NOMO-1 treated with DMSO at 0.1 percent for 48 hours (cell line): ENCODE measurements at regions not wholly inside any gene's neighbourhood (a gene's known extent, or its start where the extent isn't known, plus 50 kb on each side); places are given as distances from the start of the nearest gene placed in this dataset.
A peak's percentile ranks its signal among the peaks of the same experiment; 100 is the strongest.
"Not testable (repeated sequence)": the region's sequence is repeated elsewhere in the genome, so short reads cannot be mapped to it uniquely, and the experiment has no call there.

Experiments
- DNase-seq: peaks from one replicate; lab custom pipeline; 2025; ENCODE audit not compliant: unreplicated experiment; lab: John Stamatoyannopoulos, UW

DNA sequence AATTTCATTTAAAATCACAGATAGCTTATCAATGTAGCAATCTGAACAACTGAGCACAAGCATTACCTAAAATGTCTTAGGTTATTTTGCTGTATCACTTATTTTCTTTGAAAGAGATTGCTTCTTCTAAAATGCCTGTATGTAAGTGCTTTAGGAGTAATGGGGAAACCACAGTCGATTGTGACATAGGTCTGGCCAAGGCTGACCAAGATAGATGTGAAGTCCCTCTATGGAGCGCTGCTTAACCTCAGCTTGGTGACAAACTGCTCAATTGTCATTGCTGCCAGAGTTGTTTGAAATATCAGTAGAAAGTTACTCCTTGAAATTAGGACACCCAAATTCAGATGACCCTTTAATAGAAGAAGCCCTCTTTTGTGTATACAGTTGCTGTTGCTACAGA lies 401.9 kb upstream of the NDST4 start:
- DNase-seq: peak; percentile 95

DNA sequence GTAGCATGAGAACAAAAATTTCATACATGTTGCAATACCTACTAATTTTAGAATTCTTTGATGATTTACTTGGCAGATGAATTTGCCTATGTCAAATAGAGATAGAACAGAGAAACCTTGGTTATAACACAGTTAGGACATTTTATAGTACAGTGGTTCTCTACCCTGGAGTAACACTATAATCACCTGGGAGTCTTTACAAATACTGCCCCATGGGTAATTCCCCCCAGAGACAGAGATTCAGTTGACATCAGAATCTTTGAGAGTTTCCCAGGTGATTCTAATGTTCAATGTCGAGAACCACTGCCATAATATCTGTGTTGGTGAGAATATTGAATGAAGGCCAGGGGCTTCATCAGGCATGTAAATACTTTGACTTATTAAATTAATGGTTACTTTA lies 401.3 kb upstream of the NDST4 start:
- peak; percentile 5 for DNase-seq

DNA sequence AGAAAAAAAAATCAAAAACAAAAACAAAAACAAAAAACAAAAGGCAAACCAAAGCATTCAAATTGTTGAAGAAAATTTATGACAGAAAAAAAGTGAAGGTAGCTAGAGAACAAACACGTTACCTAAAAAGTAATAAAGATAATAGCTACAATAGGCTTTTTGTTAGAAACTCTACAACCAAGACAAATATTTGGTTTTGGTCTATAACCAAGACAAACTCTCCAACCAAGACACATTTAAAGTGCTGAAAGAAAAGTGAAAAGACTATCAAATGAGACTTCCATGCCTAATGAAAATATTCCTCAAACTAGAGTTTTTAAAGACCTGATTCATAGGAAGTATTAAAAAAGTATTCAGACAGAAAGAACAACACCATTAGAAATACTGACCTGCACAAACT lies 391.9 kb upstream of the NDST4 start:
- no peak for DNase-seq

DNA sequence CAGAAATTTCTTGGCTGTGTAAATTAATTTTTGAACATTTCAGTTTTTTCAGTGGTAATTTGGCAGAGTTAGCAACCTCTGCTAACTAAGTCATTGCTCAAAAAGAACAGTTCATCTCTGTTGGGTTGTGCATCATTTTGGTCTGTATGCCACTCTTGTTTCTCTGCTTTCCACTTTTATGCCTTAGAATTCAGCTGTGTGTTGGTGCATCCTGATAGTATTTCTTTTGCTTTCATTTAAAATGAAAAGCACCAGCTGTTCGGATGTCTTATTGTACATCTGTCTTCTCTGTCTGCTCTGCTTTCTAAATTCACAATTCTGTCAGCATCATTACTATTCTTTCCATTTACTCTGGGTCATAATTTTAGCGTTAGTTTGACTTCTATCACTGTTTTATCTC lies 388.2 kb upstream of the NDST4 start:
- no peak for DNase-seq

DNA sequence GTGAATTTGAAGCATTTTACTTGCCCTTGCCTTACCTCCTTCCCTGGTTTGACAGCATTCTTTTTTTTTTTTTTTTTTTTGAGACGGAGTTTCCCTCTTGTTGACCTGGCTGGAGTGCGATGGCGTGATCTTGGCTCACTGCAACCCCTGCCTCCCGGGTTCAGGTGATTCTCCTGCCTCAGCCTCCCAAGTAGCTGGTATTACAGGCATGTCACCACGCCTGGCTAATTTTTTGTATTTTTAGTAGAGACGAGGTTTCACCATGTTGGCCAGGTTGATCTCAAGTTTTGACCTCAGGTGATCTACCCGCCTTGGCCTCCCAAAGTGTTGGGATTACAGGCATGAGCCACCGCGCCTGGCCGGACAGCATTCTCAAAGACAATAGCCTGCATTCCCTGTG lies 380.4 kb upstream of the NDST4 start:
- DNase-seq: not testable (repeated sequence)

DNA sequence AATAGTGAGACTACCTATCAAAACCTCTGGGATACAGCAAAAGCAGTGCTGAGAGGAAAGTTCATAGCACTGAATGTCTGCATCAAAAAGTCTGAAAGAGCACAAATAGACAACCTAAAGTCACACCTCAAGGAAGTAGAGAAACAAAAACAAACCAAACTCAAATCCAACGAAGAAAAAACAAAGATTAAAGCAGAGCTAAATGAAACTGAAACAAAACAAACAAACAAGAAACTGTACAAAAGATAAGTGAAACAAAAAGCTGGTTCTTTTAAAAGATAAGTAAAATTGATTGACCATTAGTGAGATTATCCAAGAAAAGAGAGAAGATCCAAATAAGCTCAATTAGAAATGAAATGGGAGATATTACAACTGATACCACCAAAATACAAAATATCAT lies 378.3 kb upstream of the NDST4 start:
- DNase-seq: no peak

DNA sequence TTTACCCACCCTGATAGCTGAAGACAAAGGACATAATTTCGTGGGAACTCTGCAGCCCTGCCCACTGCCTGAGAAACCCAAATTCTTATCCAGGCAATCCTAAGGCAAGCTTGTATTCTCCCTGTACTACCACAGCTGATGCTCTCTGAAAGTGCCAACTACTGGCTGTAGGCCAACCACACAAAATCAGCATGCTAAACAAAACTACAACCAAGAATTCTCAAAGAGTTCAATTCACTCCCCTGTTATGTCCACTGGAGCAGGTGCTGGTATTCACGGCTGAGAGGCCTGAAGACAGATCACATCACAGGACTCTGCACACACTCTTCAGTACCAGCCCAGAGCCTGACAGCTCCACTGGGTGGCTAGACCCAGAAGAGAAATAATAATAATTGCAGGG lies 375.9 kb upstream of the NDST4 start:
- no peak for DNase-seq

DNA sequence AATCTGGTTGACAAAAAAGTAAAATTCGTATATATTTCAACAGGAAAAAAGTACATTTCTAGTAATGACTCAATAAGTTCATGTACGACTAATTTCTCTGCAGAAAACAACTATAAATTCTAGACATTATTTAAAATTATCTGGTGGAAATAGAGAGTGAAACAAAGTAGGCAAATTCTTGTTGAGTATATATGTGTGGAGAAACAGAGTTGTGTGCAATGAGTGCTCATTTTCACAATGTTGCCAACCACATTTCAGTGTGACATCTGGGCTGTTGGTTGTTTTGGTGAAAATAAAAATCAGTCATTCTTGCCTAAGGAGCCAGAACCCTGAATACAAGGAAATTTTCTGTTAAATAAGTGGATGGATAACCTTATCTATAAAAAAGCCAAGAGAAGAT lies 372.0 kb upstream of the NDST4 start:
- no peak for DNase-seq

DNA sequence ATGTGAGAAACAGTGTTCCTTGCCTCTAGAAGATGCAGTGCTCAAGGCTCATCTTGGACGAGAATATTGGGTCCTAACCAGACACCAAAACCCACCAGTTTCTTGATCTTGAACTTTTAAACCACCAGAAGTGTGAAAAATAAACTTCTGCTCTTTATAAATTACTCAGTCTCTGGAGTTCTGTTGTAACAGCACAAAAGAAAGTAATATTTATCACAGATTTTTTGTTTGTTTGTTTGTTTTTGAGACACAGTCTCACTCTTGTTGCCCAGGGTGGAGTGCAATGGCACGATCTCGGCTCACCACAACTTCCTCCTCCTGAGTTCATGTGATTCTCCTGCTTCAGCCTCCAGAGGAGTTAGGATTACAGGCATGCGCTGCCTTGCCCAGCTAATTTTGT lies 371.1 kb upstream of the NDST4 start:
- DNase-seq: no peak

DNA sequence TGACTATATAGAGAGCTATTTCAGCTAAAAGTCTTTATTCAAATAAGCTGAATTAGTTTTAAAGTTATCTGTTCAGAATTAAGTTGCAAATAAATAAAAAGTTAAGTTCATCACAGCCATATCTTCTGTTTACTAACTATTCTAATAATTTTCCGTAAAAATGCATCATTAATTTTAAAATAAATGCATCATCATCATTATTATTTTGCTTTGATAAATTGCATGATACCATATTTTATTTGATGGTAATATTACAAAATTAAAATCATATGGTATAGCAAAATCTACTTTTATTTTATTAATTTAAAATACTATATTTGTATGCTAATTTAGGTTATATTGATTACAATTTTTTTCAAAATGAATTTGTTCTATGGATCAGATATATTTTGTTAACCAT lies 357.3 kb upstream of the NDST4 start:
- DNase-seq: no peak

DNA sequence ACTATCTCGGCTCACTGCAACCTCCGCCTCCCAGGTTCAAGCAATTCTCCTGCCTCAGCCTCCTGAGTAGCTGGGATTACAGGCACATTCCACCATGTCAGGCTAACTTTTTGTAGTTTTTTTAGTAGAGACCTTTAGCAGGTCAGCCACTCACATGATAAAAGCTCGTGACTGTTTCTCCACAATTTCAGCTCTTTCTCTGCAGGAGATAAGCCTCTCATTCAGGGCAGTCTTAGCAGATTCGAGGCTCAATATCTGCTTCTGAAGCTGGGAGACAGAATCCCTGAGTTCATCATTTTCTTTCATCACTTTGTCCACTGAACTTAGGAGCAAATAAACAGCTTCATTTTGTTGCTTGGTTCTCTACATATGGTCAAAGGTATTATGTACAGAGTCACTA lies 345.9 kb upstream of the NDST4 start:
- not testable (repeated sequence) for DNase-seq

DNA sequence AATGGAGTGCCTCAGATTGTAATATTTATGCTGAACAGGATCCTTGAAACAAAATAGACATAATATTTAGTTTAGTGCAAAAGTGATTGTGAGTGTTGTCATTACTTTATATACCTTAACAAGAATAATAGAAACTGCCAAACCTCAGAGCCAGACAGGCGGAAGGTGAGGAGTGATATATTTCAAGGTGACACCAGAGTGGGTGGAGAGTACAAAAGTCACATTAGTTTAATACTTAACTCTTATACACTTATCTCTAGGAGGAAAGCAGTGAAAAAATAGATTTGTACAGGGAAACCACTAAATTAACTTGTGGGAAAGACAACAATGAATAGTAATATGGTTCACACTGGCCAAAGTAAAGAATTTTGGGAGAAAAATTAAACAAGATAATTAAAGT lies 342.8 kb upstream of the NDST4 start:
- DNase-seq: no peak

DNA sequence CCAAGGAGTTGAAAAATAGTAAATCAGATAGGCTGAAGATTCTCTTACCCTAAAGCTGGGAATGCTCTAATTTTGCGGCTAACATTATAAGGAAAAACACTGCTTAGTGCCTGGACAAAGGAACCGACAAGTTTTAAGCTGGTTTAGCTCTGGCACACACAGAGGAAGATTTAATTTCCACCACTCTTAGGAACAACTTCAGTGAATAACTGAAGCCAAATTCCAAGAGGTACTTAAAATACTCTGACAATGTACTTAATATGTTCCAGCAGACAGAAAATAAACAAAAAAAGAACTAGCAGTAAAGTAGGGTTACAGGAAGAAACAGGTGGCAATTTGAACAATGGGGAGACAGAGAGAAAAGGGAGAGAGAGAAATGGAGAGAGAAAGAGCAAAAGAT lies 340.8 kb upstream of the NDST4 start:
- DNase-seq: no peak

DNA sequence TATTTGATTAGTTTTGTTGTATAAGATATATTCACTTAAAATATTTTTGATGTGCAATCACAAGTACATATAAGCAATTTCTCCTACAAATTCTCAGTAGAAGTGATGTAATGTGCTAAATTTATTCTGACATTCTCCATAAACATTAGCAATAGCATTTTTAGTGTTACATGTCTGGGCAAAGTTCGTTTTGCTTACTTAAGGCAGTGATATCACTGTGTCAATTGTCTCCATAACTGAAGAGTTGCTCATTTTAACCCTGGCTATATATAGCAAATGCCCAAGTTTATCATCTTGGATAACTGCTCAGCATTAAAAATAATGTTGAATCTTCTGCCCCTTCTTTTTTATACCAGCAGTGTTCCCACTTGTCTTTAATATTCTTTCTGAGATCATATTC lies 340.0 kb upstream of the NDST4 start:
- DNase-seq: no peak

DNA sequence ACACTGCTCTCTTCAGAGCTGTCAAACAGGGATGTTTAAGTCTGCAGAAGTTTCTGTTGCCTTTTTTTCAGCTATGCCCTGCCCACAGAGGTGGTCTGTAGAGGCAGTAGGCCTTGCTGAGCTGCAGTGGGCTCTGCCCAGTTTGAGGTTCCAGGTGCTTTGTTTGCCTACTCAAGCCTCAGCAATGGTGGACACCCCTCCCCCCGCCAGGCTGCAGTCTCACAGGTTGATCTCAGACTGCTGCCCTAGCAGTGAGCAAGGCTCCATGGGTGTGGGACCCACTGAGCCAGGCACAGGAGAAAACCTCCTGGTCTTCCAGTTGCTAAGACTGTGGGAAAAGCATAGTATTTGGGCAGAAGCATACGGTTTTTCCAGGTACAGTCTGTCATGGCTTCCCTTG lies 338.8 kb upstream of the NDST4 start:
- DNase-seq: not testable (repeated sequence)

DNA sequence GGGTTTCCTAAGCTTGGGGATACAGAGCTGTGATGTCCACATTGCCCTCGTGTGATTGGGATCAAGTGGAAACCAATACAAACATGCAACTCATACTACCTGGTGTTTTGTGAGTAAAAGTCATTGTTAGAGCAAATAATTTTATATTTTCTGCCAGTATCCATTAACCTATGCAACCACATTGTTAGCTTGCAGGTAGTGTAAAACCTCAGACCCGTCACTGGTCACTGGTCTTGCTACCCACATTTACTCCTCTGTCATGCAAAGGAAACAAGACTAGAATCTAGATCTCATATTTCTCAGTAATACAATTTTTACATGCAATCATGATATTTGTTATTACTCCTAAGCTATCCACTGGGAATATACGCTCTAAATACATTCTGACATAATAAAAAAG lies 324.3 kb upstream of the NDST4 start:
- DNase-seq: no peak

DNA sequence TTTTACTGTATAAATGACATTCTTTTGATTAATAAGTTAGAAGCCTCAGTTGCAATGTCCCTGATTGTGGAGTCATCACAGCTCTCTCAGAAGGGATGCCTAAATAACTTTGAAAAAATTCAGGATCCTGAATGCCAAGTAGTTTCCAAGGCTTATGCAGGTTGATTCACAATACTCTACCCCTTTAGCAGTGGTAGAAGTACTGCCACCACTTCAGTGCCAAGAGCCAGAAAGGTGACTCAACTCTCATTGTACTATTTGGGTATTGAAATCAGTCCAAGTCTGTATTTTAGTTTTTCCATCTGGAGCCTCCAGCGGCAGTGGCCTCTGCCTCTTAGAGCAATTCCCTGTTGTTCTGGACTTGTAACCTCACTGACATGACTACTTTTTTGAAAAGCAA lies 320.1 kb upstream of the NDST4 start:
- DNase-seq: no peak

DNA sequence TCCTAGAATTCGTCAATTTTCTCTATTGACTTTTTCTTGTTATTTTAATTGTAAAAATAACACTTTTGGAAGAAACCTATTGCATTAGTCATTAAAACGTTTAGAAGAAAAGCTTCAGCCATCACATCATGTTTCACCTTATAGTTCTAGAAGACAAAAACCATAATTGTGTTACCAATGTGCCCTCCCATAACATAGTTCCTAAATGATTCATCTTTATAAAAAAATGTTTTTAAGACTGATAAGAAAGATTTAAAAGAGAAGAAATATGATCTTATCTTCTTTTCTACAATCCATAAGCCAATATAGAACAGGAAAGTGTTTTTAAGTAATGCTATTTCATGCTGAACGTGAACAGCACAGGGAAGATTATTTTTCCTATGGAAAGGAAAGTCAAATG lies 316.6 kb upstream of the NDST4 start:
- no peak for DNase-seq

DNA sequence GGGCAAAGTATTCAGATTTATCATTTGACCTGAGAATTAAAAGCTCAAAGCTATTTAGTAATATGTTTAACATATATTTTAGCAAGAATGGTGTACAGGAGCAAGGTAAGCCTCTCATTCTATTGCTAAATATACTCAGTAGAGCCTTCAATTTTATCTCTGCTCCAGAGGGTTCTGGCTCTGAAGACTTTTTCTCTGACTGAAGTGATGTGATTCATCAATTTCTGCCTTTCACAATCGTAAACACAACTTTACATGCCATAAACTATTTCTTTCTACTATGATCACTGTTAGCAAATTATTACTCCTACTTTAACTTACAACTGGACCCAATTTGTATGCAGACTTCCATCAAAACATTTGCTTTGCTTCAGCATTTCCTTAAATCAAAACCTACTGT lies 315.0 kb upstream of the NDST4 start:
- DNase-seq: no peak

DNA sequence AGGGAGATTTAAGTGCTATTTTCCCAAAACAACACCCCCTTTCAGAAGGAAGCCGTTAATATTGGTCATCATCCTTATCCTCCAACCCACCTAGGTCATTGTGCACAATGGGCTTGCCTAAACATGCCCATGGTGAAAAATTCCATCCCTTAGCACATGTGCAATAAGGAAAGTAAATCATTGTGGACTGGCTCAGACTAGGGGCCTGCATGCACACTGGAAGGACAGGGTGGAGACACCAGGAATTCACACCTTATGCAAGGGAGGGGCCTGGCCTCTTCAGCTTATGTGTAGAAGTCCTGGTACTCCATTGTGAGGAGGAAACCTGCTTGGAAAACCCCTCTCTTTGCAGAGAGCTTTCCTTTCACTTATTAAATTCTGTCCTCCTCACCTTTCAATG lies 311.4 kb upstream of the NDST4 start:
- DNase-seq: no peak

DNA sequence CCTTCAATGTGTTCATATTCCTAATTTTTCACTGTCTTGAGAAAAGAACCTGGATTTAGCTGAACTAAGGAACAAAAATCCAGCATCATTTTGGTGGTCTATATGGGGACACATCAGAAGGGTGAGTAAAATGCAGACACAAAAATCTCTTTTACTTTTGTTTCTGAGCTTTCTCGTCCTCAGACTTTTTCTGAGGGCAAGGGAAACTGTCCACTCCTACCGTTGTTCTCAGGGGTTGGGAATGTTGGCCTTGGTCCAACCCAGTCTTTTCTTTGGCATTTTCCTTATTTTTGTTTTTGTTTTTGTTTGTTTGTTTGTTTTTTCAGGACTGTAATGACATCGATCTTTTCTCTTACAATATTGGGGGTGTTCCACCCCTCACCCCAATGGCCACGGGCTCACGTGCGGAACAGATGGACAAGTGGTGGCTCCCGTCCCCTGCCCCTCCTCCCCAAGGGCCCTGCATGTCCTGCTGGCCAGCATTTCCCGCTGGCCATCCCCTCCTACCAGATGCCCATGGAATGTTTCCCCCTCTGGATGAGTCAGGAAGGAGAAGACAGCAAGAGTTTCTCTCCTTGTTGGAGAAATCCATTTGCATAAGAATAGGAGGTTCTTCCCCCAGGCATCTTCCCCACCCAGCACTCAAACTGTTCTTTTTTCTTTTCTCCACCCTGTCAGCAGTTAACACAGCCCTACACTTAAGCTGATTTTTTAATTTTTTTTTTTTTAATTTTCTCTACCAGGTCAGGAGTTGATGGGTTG lies 305.4 kb upstream of the NDST4 start:
- no peak for DNase-seq

DNA sequence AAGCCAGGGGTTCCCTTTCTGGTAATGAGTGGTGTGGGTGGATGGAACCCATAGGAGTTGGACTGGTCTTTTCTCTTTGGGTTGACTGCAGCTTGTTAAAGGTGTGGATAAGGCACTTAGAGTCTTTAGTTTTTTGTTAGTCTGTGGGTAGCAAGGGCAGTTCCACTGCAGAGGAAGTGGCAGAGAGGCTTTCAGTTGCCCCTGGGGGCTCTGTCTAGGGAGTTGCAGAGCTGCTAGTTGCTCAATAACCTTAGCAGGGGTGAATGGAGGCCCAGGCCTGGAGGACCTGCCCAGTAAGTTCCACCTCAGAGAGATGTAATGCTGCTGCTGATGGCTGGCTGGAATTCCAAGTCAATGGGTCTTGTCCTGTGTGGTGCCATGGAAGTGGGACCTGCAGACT lies 282.6 kb upstream of the NDST4 start:
- DNase-seq: no peak

DNA sequence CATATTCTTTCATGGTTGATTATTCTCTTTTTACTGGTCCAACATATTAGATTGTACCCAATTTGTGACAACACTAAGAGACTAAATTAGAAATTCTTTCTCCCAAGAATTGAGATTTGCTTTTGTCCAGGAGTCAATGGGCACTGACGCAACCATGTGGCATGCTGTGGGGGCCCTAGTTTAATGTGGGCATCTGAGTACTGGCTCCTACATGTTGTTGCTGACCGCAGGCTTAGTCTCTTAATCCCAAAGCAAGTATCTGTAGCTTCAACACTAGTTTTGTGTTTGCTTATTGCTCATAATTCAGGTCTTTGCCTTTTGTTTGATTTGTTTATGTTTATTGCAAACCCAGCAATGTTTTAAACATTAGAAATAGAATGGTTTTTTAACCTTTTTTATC lies 263.4 kb upstream of the NDST4 start:
- DNase-seq: no peak

DNA sequence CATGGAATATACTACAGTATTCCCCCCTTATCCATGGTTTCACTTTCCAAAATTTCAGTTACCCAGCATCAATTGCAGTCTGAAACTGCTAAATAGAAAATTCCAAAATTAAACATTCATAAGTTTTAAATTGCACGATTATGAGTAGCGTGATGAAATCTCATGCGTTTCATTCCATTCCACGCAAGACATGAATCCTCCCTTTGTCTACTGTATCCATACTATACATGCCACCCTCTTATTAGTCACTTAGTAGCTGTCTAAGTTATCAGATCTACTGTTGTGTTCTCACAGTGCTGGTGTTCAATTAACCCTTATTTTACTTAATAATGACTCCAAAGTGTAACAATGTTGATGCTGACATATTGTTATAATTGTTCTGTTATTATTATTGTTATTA lies 261.2 kb upstream of the NDST4 start:
- DNase-seq: no peak
